DND-41 (cell line): ENCODE measurements at regions not wholly inside any gene's neighbourhood (a gene's known extent, or its start where the extent isn't known, plus 50 kb on each side); places are given as distances from the start of the nearest gene placed in this dataset.
"Not testable (repeated sequence)": the region's sequence is repeated elsewhere in the genome, so short reads cannot be mapped to it uniquely, and the experiment has no call there.

Experiments used
- ATAC-seq: fragments of 200-7000 bp; cut with Tn5 transposase; 3 replicates; pipeline ENCODE4 v1.9.1; 2021; ENCODE audit warnings: low read depth; ENCODE audit not compliant: insufficient read depth
- DNase-seq: peaks from one replicate; pipeline ENCODE4 v3.0.0-alpha.2; 2020
- H2AFZ ChIP-seq: 2 replicates; pipeline ENCODE4 v1.6.0; 2012; ENCODE audit warnings: low read depth, low read length
- H3K27ac ChIP-seq: 2 replicates; pipeline ENCODE4 v1.5.1; 2012; ENCODE audit warnings: low read length, inconsistent platforms
- H3K27me3 ChIP-seq: fragments of 200-600 bp; sonication (generic); 2 replicates; pipeline ENCODE4 v1.6.0; 2012; ENCODE audit warnings: low read length, mild to moderate bottlenecking, inconsistent platforms; ENCODE audit not compliant: insufficient read depth, poor library complexity
- H3K36me3 ChIP-seq: 2 replicates; pipeline ENCODE4 v1.5.1; 2012; ENCODE audit warnings: low read length, inconsistent platforms; ENCODE audit not compliant: insufficient read depth
- H3K4me1 ChIP-seq: 2 replicates; pipeline ENCODE4 v1.5.1; 2012; ENCODE audit warnings: mild to moderate bottlenecking, low read length; ENCODE audit not compliant: insufficient read depth
- H3K4me2 ChIP-seq: 2 replicates; pipeline ENCODE4 v1.6.0; 2012; ENCODE audit warnings: mild to moderate bottlenecking, moderate library complexity, low read length, inconsistent platforms; ENCODE audit not compliant: insufficient read depth
- H3K4me3 ChIP-seq, 2 experiments: fragments of 200-600 bp in 1 of 2; shearing (Covaris generic) in 1 of 2; 2 replicates each; pipeline ENCODE4 v1.5.1; 2012 to 2016; ENCODE audit warnings: inconsistent platforms in 2 of 2, low read length in 2 of 2, mild to moderate bottlenecking in 2 of 2, low read depth in 1 of 2, moderate library complexity in 1 of 2
- H3K79me2 ChIP-seq: 2 replicates; pipeline ENCODE4 v1.6.0; 2012; ENCODE audit warnings: low read length, inconsistent platforms; ENCODE audit not compliant: insufficient read depth
- H3K9ac ChIP-seq: 2 replicates; pipeline ENCODE4 v1.6.0; 2012; ENCODE audit warnings: low read depth, mild to moderate bottlenecking, inconsistent platforms, low read length, moderate library complexity
- H3K9me3 ChIP-seq: 2 replicates; pipeline ENCODE4 v1.5.1; 2012; ENCODE audit warnings: low read length, moderate library complexity, mild to moderate bottlenecking, inconsistent platforms; ENCODE audit not compliant: insufficient read depth, severe bottlenecking
- H4K20me1 ChIP-seq: 2 replicates; pipeline ENCODE4 v1.6.0; 2012; ENCODE audit warnings: low read length; ENCODE audit not compliant: insufficient read depth
- CTCF ChIP-seq: IDR thresholded peaks from 2 replicates; pipeline ENCODE4 v1.5.1; 2012; ENCODE audit warnings: borderline replicate concordance, low read length, moderate library complexity, mild to moderate bottlenecking; ENCODE audit not compliant: poor library complexity, severe bottlenecking; ENCODE audit errors: extremely low read depth
- EZH2 ChIP-seq: IDR thresholded peaks from 3 replicates; pipeline ENCODE4 v1.6.1; 2012; ENCODE audit warnings: borderline replicate concordance, low read depth, mild to moderate bottlenecking, moderate library complexity, low read length, inconsistent platforms; ENCODE audit not compliant: severe bottlenecking

DNA sequence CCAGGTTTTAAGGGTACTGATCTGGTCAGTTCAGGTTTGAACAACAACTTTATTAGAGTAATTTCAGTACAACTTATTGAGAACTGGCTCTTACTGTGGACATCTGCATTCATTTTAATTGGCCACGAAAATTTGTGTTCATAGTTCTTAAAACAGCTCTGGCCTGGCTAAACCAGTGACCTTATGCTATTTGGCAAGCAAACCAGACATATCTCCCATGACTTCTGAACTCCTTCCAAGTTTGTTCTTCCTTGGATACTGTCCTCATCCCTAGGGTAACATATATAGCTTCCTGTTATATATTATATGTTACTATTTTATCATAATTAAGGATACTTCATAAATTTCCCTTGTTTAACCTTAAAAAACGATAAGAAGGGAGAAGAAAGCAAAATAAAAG is 841.9 kb downstream of the TRAM1L1 start:
- Histone ChIP-seq H2AFZ (no peak overlapping the region), H3K9ac (no peak overlapping the region), H3K27me3 (no peaks in the 10 kb centered on the region), H3K79me2 (no peaks in the 10 kb centered on the region), H3K4me2 (no peak overlapping the region), H3K27ac (no peak overlapping the region), H3K4me1 (no peaks in the 10 kb centered on the region), H4K20me1 (no peaks in the 10 kb centered on the region), H3K9me3 (no peaks in the 10 kb centered on the region), H3K36me3 (no peaks in the 10 kb centered on the region), H3K4me3 (no peak overlapping the region)
- no peak for TF ChIP-seq CTCF
- no peak for TF ChIP-seq EZH2
- ATAC-seq (no peak), DNase-seq (no peak)

DNA sequence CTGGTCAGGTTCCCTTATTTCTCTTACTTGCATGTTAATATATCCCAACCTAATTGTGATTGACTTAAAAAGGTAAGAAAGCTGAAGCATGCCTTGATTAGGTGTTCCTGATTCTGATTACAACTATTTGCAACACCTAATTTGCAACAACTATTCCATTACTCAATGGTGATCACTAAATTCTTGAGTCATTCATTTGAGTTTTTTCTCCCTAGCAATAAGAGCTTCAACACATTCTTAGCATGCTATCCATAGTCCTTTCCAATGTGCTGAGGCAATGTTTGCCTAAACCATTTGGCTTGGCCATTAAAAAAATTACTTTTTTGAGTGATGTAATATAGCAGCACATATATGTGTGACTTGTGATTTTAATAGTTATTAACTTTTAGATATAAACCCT is 851.4 kb downstream of the TRAM1L1 start:
- H3K4me2 ChIP-seq = no peak overlapping the region
- H3K9ac ChIP-seq = no peak overlapping the region
- no peaks in the 10 kb centered on the region for H3K27me3 ChIP-seq
- H3K36me3 ChIP-seq = no peaks in the 10 kb centered on the region
- no peak overlapping the region for H3K4me3 ChIP-seq
- no peaks in the 10 kb centered on the region for H3K79me2 ChIP-seq
- ATAC-seq (no peak), DNase-seq (no peak)
- no peak overlapping the region for H3K27ac ChIP-seq
- no peaks in the 10 kb centered on the region for H3K4me1 ChIP-seq
- no peaks in the 10 kb centered on the region for H3K9me3 ChIP-seq
- no peak overlapping the region for H2AFZ ChIP-seq
- TF ChIP-seq CTCF (no peak), EZH2 (no peak)
- no peaks in the 10 kb centered on the region for H4K20me1 ChIP-seq

DNA sequence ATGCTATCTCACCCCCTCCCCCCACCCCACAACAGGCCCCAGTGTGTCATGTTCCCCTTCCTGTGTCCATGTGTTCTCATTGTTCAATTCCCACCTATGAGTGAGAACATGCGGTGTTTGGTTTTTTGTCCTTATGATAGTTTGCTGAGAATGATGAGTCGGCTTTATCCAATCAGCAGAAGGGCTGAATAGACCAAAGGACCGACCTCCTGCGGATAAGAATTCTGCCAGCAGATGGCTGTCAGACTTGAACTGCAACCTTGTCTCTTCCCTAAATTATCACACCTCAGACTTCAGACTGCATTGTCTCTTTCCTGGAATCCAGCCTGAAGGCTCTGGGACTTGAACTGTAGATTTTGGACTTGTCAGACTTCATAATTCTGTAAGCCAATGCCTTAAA is 853.4 kb downstream of the TRAM1L1 start:
- not testable (repeated sequence) for DNase-seq, ATAC-seq

DNA sequence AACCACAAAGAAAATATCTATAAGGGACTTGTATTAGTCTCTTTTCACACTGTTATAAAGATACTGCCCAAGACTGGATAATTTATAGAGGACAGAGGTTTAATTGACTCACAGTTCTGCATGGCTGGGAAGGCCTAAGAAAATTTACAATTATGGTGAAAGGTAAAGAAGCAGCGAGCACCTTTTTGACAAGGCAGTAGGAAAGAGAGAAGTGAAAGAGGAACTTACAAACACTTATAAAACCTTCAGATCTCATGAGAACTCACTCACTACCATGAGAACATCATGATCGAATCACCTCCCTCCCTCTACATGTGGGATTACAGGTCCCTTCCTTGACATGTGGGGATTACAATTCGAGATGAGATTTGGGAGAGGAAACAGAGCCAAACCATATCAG is 856.0 kb downstream of the TRAM1L1 start:
- no peak for ATAC-seq
- H3K9ac ChIP-seq = no peak overlapping the region
- no peaks in the 10 kb centered on the region for H3K4me1 ChIP-seq
- no peaks in the 10 kb centered on the region for H3K79me2 ChIP-seq
- no peak overlapping the region for H3K4me3 ChIP-seq
- H3K9me3 ChIP-seq = no peaks in the 10 kb centered on the region
- no peak overlapping the region for H3K27ac ChIP-seq
- no peak overlapping the region for H3K4me2 ChIP-seq
- no peak for TF ChIP-seq EZH2
- TF ChIP-seq CTCF = no peak
- no peaks in the 10 kb centered on the region for H3K27me3 ChIP-seq
- H3K36me3 ChIP-seq = no peaks in the 10 kb centered on the region
- H2AFZ ChIP-seq = no peak overlapping the region
- no peak for DNase-seq
- no peaks in the 10 kb centered on the region for H4K20me1 ChIP-seq

More for the DNA sequence above, 853.4 kb downstream of the TRAM1L1 start:
- H3K27me3 ChIP-seq, H4K20me1 ChIP-seq, H3K4me3 ChIP-seq, H3K9ac ChIP-seq, H3K36me3 ChIP-seq, H2AFZ ChIP-seq, H3K9me3 ChIP-seq, H3K79me2 ChIP-seq, H3K4me2 ChIP-seq, H3K27ac ChIP-seq, H3K4me1 ChIP-seq: not testable (repeated sequence)
